ENCODE measurements at regions not wholly inside any gene's neighbourhood (a gene's known extent, or its start where the extent isn't known, plus 50 kb on each side); places are given as distances from the start of the nearest gene placed in this dataset.

DNA sequence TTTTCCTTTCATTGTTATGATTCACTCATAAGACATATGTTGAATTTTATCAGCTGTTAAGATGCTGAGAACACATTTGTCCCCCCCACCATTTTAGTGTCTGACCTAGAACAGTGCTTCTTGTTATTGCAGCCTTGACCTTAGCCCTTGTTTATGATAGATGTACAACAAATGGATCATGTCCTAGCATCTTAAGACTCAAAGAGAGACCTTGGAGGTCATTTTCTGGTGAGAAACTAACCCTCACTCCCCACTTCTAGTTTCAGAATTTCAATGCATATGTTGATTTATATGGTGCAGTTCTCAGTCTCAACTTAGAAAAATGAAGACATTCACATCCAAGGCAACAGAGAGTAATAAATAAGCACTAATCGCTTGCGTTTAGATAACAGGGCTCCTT, 391.2 kb downstream of the AEBP2 start:
- H3K4me1 Mint-ChIP-seq = peaks cover 3% of the 10 kb centered on the region; the same call in 1 of the 2 replicates
- TF ChIP-seq ZNF121 (CRISPR knock-in tag; IDR thresholded peaks at IDR 0.05) (no peak), NFYB (CRISPR knock-in tag; conservative IDR thresholded peaks at IDR 0.05; ENCODE audit: low read depth) (no peak), CREM (CRISPR knock-in tag; IDR thresholded peaks at IDR 0.05) (no peak), ESRRA (CRISPR knock-in tag; IDR thresholded peaks at IDR 0.05; ENCODE audit: borderline replicate concordance) (no peak), FOXP1 (CRISPR knock-in tag; IDR thresholded peaks at IDR 0.05; ENCODE audit: borderline replicate concordance) (no peak), SMAD3 (CRISPR knock-in tag; IDR thresholded peaks at IDR 0.05; ENCODE audit: borderline replicate concordance) (no peak), IRF2 (CRISPR knock-in tag; IDR thresholded peaks at IDR 0.05; ENCODE audit: borderline replicate concordance, low read depth) (no peak), NR2C2 (CRISPR knock-in tag; IDR thresholded peaks at IDR 0.05) (no peak), ZNF219 (CRISPR knock-in tag; IDR thresholded peaks at IDR 0.05; ENCODE audit: borderline replicate concordance) (no peak), MYBL2 (CRISPR knock-in tag; IDR thresholded peaks at IDR 0.05) (no peak), FOXK1 (CRISPR knock-in tag; IDR thresholded peaks at IDR 0.05) (no peak)
- TF ChIP-seq, protein P1, sequence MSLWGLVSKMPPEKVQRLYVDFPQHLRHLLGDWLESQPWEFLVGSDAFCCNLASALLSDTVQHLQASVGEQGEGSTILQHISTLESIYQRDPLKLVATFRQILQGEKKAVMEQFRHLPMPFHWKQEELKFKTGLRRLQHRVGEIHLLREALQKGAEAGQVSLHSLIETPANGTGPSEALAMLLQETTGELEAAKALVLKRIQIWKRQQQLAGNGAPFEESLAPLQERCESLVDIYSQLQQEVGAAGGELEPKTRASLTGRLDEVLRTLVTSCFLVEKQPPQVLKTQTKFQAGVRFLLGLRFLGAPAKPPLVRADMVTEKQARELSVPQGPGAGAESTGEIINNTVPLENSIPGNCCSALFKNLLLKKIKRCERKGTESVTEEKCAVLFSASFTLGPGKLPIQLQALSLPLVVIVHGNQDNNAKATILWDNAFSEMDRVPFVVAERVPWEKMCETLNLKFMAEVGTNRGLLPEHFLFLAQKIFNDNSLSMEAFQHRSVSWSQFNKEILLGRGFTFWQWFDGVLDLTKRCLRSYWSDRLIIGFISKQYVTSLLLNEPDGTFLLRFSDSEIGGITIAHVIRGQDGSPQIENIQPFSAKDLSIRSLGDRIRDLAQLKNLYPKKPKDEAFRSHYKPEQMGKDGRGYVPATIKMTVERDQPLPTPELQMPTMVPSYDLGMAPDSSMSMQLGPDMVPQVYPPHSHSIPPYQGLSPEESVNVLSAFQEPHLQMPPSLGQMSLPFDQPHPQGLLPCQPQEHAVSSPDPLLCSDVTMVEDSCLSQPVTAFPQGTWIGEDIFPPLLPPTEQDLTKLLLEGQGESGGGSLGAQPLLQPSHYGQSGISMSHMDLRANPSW (CRISPR knock-in tag; conservative IDR thresholded peaks at IDR 0.05; ENCODE audit: low read depth) = no peak
- TF ChIP-seq, protein P2, sequence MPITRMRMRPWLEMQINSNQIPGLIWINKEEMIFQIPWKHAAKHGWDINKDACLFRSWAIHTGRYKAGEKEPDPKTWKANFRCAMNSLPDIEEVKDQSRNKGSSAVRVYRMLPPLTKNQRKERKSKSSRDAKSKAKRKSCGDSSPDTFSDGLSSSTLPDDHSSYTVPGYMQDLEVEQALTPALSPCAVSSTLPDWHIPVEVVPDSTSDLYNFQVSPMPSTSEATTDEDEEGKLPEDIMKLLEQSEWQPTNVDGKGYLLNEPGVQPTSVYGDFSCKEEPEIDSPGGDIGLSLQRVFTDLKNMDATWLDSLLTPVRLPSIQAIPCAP (CRISPR knock-in tag; IDR thresholded peaks at IDR 0.05) = no peak
- TF ChIP-seq, protein P3, sequence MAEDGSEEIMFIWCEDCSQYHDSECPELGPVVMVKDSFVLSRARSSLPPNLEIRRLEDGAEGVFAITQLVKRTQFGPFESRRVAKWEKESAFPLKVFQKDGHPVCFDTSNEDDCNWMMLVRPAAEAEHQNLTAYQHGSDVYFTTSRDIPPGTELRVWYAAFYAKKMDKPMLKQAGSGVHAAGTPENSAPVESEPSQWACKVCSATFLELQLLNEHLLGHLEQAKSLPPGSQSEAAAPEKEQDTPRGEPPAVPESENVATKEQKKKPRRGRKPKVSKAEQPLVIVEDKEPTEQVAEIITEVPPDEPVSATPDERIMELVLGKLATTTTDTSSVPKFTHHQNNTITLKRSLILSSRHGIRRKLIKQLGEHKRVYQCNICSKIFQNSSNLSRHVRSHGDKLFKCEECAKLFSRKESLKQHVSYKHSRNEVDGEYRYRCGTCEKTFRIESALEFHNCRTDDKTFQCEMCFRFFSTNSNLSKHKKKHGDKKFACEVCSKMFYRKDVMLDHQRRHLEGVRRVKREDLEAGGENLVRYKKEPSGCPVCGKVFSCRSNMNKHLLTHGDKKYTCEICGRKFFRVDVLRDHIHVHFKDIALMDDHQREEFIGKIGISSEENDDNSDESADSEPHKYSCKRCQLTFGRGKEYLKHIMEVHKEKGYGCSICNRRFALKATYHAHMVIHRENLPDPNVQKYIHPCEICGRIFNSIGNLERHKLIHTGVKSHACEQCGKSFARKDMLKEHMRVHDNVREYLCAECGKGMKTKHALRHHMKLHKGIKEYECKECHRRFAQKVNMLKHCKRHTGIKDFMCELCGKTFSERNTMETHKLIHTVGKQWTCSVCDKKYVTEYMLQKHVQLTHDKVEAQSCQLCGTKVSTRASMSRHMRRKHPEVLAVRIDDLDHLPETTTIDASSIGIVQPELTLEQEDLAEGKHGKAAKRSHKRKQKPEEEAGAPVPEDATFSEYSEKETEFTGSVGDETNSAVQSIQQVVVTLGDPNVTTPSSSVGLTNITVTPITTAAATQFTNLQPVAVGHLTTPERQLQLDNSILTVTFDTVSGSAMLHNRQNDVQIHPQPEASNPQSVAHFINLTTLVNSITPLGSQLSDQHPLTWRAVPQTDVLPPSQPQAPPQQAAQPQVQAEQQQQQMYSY (CRISPR knock-in tag; IDR thresholded peaks at IDR 0.05) = no peak
- TF ChIP-seq, protein P4, sequence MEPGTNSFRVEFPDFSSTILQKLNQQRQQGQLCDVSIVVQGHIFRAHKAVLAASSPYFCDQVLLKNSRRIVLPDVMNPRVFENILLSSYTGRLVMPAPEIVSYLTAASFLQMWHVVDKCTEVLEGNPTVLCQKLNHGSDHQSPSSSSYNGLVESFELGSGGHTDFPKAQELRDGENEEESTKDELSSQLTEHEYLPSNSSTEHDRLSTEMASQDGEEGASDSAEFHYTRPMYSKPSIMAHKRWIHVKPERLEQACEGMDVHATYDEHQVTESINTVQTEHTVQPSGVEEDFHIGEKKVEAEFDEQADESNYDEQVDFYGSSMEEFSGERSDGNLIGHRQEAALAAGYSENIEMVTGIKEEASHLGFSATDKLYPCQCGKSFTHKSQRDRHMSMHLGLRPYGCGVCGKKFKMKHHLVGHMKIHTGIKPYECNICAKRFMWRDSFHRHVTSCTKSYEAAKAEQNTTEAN (CRISPR knock-in tag; IDR thresholded peaks at IDR 0.05) = no peak
- no peaks in the 10 kb centered on the region for H3K27me3 Mint-ChIP-seq (ENCODE audit: low read depth)
- ChIA-PET CTCF (no interaction called here), POLR2A (no interaction called here)
- H3K36me3 Mint-ChIP-seq = no peaks in the 10 kb centered on the region
- no peak overlapping the region for H3K4me3 Mint-ChIP-seq
- DNase-seq (ENCODE audit: low spot score) (no peak), ATAC-seq (no peak)
- peaks cover 12% of the 10 kb centered on the region for H3K9me3 Mint-ChIP-seq
- no peak overlapping the region for H3K27ac Mint-ChIP-seq

DNA sequence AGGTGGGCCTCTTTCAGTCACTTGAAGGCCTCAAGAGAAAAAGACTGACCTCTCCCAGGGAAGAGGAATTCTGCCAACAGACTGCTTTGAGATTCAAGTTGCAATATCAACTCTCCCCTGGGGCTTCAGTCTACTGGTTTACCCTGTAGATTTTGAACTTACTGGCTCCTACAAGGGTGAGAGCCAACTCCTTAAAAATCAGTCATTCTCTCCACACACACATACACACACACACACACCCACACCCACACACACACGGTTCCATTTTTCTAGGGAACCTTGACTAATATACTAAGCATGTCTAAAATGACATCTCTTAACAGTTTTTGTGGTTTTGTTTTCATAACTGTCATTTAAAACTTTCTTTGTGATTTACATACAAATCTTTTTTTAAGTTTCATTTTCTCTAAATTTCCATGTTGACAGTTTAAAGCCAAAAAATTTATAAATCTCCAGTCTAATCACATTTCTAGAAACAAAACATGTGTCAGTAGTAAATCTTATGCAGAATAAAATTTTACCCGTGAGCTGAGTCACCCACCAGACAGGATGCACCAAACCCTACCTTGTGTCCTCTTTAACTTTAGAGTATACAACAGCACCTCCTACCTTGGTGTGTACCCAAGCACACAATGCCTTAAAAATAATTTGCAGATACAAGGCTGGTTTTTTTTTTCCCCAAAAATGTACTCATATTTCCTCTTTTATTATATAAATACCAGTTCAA, 394.6 kb downstream of the AEBP2 start:
- peak; percentile 34; the same call in 1 of the 2 replicates for ATAC-seq
- H3K9me3 Mint-ChIP-seq = peaks cover 5% of the 10 kb centered on the region; the same call in 1 of the 2 replicates
- no peaks in the 10 kb centered on the region for H3K36me3 Mint-ChIP-seq
- peaks cover 3% of the 10 kb centered on the region; the same call in 1 of the 2 replicates for H3K4me1 Mint-ChIP-seq
- no peak overlapping the region for H3K27ac Mint-ChIP-seq
- CTCF ChIA-PET = no interaction called here
- POLR2A ChIA-PET = no interaction called here
- no peak overlapping the region for H3K4me3 Mint-ChIP-seq
- DNase-seq (ENCODE audit: low spot score) = no peak
- H3K27me3 Mint-ChIP-seq (ENCODE audit: low read depth) = no peaks in the 10 kb centered on the region
- TF ChIP-seq, protein P4 (CRISPR knock-in tag; IDR thresholded peaks at IDR 0.05) = no peak
- TF ChIP-seq ZNF671 (CRISPR knock-in tag; IDR thresholded peaks at IDR 0.05) (no peak), NR2C2 (CRISPR knock-in tag; IDR thresholded peaks at IDR 0.05) (no peak), ZNF423 (CRISPR knock-in tag; IDR thresholded peaks at IDR 0.05) (no peak)
- TF ChIP-seq, protein P5, sequence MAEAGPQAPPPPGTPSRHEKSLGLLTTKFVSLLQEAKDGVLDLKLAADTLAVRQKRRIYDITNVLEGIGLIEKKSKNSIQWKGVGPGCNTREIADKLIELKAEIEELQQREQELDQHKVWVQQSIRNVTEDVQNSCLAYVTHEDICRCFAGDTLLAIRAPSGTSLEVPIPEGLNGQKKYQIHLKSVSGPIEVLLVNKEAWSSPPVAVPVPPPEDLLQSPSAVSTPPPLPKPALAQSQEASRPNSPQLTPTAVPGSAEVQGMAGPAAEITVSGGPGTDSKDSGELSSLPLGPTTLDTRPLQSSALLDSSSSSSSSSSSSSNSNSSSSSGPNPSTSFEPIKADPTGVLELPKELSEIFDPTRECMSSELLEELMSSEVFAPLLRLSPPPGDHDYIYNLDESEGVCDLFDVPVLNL (CRISPR knock-in tag; IDR thresholded peaks at IDR 0.05; ENCODE audit: borderline replicate concordance, low read depth) = no peak
- TF ChIP-seq, protein P6, sequence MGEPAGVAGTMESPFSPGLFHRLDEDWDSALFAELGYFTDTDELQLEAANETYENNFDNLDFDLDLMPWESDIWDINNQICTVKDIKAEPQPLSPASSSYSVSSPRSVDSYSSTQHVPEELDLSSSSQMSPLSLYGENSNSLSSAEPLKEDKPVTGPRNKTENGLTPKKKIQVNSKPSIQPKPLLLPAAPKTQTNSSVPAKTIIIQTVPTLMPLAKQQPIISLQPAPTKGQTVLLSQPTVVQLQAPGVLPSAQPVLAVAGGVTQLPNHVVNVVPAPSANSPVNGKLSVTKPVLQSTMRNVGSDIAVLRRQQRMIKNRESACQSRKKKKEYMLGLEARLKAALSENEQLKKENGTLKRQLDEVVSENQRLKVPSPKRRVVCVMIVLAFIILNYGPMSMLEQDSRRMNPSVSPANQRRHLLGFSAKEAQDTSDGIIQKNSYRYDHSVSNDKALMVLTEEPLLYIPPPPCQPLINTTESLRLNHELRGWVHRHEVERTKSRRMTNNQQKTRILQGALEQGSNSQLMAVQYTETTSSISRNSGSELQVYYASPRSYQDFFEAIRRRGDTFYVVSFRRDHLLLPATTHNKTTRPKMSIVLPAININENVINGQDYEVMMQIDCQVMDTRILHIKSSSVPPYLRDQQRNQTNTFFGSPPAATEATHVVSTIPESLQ (CRISPR knock-in tag; IDR thresholded peaks at IDR 0.05) = no peak
- TF ChIP-seq, protein P7, sequence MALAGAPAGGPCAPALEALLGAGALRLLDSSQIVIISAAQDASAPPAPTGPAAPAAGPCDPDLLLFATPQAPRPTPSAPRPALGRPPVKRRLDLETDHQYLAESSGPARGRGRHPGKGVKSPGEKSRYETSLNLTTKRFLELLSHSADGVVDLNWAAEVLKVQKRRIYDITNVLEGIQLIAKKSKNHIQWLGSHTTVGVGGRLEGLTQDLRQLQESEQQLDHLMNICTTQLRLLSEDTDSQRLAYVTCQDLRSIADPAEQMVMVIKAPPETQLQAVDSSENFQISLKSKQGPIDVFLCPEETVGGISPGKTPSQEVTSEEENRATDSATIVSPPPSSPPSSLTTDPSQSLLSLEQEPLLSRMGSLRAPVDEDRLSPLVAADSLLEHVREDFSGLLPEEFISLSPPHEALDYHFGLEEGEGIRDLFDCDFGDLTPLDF (CRISPR knock-in tag; IDR thresholded peaks at IDR 0.05) = no peak
